ENCODE measurements at regions not wholly inside any gene's neighbourhood (a gene's known extent, or its start where the extent isn't known, plus 50 kb on each side); places are given as distances from the start of the nearest gene placed in this dataset.
"Not testable (repeated sequence)": the region's sequence is repeated elsewhere in the genome, so short reads cannot be mapped to it uniquely, and the experiment has no call there.

- DNase-seq (ENCODE audit: low read depth in 2 of 2) = no peak
Observed at GRCh38 chr13:104671901-104672300, 1605.7 kb upstream of the SLC10A2 start.

- DNase-seq (ENCODE audit: low read depth in 2 of 2) = no peak
Observed at GRCh38 chr13:104657196-104657595, 1591.0 kb upstream of the SLC10A2 start.

- no peak for DNase-seq (ENCODE audit: low read depth in 2 of 2)
Observed at GRCh38 chr13:104650431-104650830, 1584.2 kb upstream of the SLC10A2 start.

GRCh38 chr13:104648291-104648690, 1582.1 kb upstream of the SLC10A2 start:
- no peak for DNase-seq (ENCODE audit: low read depth in 2 of 2)

- DNase-seq (ENCODE audit: low read depth in 2 of 2) = no peak
Observed at GRCh38 chr13:104645786-104646185, 1579.6 kb upstream of the SLC10A2 start.

GRCh38 chr13:104641309-104641708, 1575.1 kb upstream of the SLC10A2 start:
- no peak for DNase-seq (ENCODE audit: low read depth in 2 of 2)

- DNase-seq (ENCODE audit: low read depth in 2 of 2) = no peak
Observed at GRCh38 chr13:104635879-104636278, 1569.7 kb upstream of the SLC10A2 start.

- no peak for DNase-seq (ENCODE audit: low read depth in 2 of 2)
Observed at GRCh38 chr13:104634016-104634415, 1567.8 kb upstream of the SLC10A2 start.

GRCh38 chr13:104632736-104633135, 1566.5 kb upstream of the SLC10A2 start:
- no peak for DNase-seq (ENCODE audit: low read depth in 2 of 2)

- DNase-seq (ENCODE audit: low read depth in 2 of 2) = no peak
Observed at GRCh38 chr13:104625201-104625600, 1559.0 kb upstream of the SLC10A2 start.

- no peak for DNase-seq (ENCODE audit: low read depth in 2 of 2)
Observed at GRCh38 chr13:104616990-104617389, 1550.8 kb upstream of the SLC10A2 start.

- no peak for DNase-seq (ENCODE audit: low read depth in 2 of 2)
Observed at GRCh38 chr13:104614361-104615145, 1548.3 kb upstream of the SLC10A2 start.

- DNase-seq (ENCODE audit: low read depth in 2 of 2) = no peak
Observed at GRCh38 chr13:104608331-104608730, 1542.1 kb upstream of the SLC10A2 start.

GRCh38 chr13:104605435-104605834, 1539.2 kb upstream of the SLC10A2 start:
- DNase-seq (ENCODE audit: low read depth in 2 of 2) = not testable (repeated sequence)

GRCh38 chr13:104597546-104598180, 1531.4 kb upstream of the SLC10A2 start:
- DNase-seq (ENCODE audit: low read depth in 2 of 2) = no peak

GRCh38 chr13:104595511-104595910, 1529.3 kb upstream of the SLC10A2 start:
- no peak for DNase-seq (ENCODE audit: low read depth in 2 of 2)

- no peak for DNase-seq (ENCODE audit: low read depth in 2 of 2)
Observed at GRCh38 chr13:104594806-104595205, 1528.6 kb upstream of the SLC10A2 start.

GRCh38 chr13:104593693-104594092, 1527.5 kb upstream of the SLC10A2 start:
- no peak for DNase-seq (ENCODE audit: low read depth in 2 of 2)

- no peak for DNase-seq (ENCODE audit: low read depth in 2 of 2)
Observed at GRCh38 chr13:104593251-104593576, 1527.0 kb upstream of the SLC10A2 start.

- no peak for DNase-seq (ENCODE audit: low read depth in 2 of 2)
Observed at GRCh38 chr13:104592545-104593250, 1526.5 kb upstream of the SLC10A2 start.

- no peak for DNase-seq (ENCODE audit: low read depth in 2 of 2)
Observed at GRCh38 chr13:104592127-104592526, 1525.9 kb upstream of the SLC10A2 start.

- no peak for DNase-seq (ENCODE audit: low read depth in 2 of 2)
Observed at GRCh38 chr13:104586051-104586746, 1520.0 kb upstream of the SLC10A2 start.

Data from stimulated activated CD4-positive, alpha-beta T cell treated with anti-CD3 and anti-CD28 coated beads, Interleukin-12 subunit alpha, Interleukin-12 subunit beta, amount 100 ng/mL, for 24 hours (primary cell).